SK-N-SH (cell line): ENCODE measurements at regions not wholly inside any gene's neighbourhood (a gene's known extent, or its start where the extent isn't known, plus 50 kb on each side); places are given as distances from the start of the nearest gene placed in this dataset.
A peak's percentile ranks its signal among the peaks of the same experiment; 100 is the strongest.

ENCODE experiments used
- CTCF ChIA-PET: fragments of 300-600, 350-600 bp; formaldehyde crosslinking; extraction: SDS; loops from one replicate; lab custom pipeline; 2021; lab: Yijun Ruan, JAX
- POLR2A ChIA-PET: fragments of 350-600 bp; sonication (Branson Sonifier 250); formaldehyde crosslinking; extraction: SDS; loops from one replicate; lab custom pipeline; 2020; ENCODE audit warnings: antibody characterized with exemption, inconsistent platforms; lab: Yijun Ruan, JAX
- DNase-seq: peaks from one replicate; pipeline ENCODE4 v3.0.0; 2012
- H2AFZ ChIP-seq: fragments of 200-600 bp; sonication (generic); 2 replicates; pipeline ENCODE4 v1.8.1; 2016; ENCODE audit warnings: antibody characterized with exemption, mild to moderate bottlenecking, low read depth
- H3F3A ChIP-seq: fragments of 200-600 bp; sonication (generic); replicated peaks from 2 replicates; pipeline ENCODE3; 2016; ENCODE audit warnings: antibody characterized with exemption, mild to moderate bottlenecking; ENCODE audit not compliant: insufficient read depth
- H3K27ac ChIP-seq, 2 experiments: fragments of 200-500 bp in 1 of 2; fragments of 200-600 bp in 1 of 2; sonication (Bioruptor generic) in 1 of 2; sonication (generic), shearing (Covaris generic) in 1 of 2; 2 replicates each; pipeline versions ENCODE4 v1.5.1 to v1.6.1; 2014 to 2016; ENCODE audit warnings: low read depth in 2 of 2, inconsistent platforms in 1 of 2, low read length in 1 of 2, mild to moderate bottlenecking in 1 of 2, mixed read lengths in 1 of 2
- H3K27me3 ChIP-seq: fragments of 200-600 bp; sonication (generic), shearing (Covaris generic); 2 replicates; pipeline ENCODE4 v1.6.1; 2016; ENCODE audit warnings: mixed run types; ENCODE audit not compliant: insufficient read depth
- H3K36me3 ChIP-seq, 2 experiments: fragments of 200-500 bp in 1 of 2; fragments of 200-600 bp in 1 of 2; sonication (Bioruptor generic) in 1 of 2; sonication (generic) in 1 of 2; replicated peaks in 1 of 2; 2 replicates each; pipeline versions ENCODE3 to v1.5.1; 2014 to 2016; ENCODE audit warnings: low read length in 1 of 2, mild to moderate bottlenecking in 1 of 2; ENCODE audit not compliant: insufficient read depth in 2 of 2, control insufficient read depth in 1 of 2
- H3K4me1 ChIP-seq, 2 experiments: fragments of 200-500 bp in 1 of 2; fragments of 200-600 bp in 1 of 2; sonication (Bioruptor generic) in 1 of 2; sonication (generic), shearing (Covaris generic) in 1 of 2; 2 replicates each; pipeline versions ENCODE4 v1.5.1 to v1.6.1; 2014 to 2016; ENCODE audit warnings: low read depth in 1 of 2, low read length in 1 of 2, mixed run types in 1 of 2; ENCODE audit not compliant: insufficient read depth in 2 of 2, control insufficient read depth in 1 of 2
- H3K4me2 ChIP-seq: fragments of 200-600 bp; sonication (generic), shearing (Covaris generic); 2 replicates; pipeline ENCODE4 v1.6.1; 2017; ENCODE audit warnings: mixed run types
- H3K4me3 ChIP-seq, 2 experiments: fragments of 200-500 bp in 1 of 2; fragments of 200-600 bp in 1 of 2; sonication (Bioruptor generic) in 1 of 2; sonication (generic), shearing (Covaris generic) in 1 of 2; 2 replicates each; pipeline versions ENCODE4 v1.5.1 to v1.8.1; 2014 to 2016; ENCODE audit warnings: low read depth in 2 of 2, inconsistent platforms in 1 of 2, low read length in 1 of 2, mild to moderate bottlenecking in 1 of 2, mixed read lengths in 1 of 2, moderate library complexity in 1 of 2
- H3K79me2 ChIP-seq: fragments of 200-600 bp; sonication (generic); 2 replicates; pipeline ENCODE4 v1.8.1; 2017; ENCODE audit warnings: mild to moderate bottlenecking; ENCODE audit not compliant: insufficient read depth
- H3K9ac ChIP-seq: fragments of 200-600 bp; sonication (generic); 2 replicates; pipeline ENCODE4 v1.6.1; 2017; ENCODE audit warnings: mixed run types
- H3K9me2 ChIP-seq: fragments of 200-600 bp; sonication (generic); 2 replicates; pipeline ENCODE4 v1.6.1; 2017; ENCODE audit warnings: mixed run types
- H3K9me3 ChIP-seq: fragments of 200-600 bp; sonication (generic); 2 replicates; pipeline ENCODE4 v1.6.1; 2017; ENCODE audit warnings: mixed run types, mild to moderate bottlenecking, moderate library complexity
- H4K20me1 ChIP-seq: fragments of 200-600 bp; sonication (generic); 2 replicates; pipeline ENCODE4 v1.6.1; 2017; ENCODE audit warnings: mild to moderate bottlenecking, mixed run types; ENCODE audit not compliant: insufficient read depth
- CHD2 ChIP-seq: fragments of 150-350 bp; IDR thresholded peaks from 2 replicates; pipeline ENCODE4 v1.6.1; 2018; ENCODE audit warnings: low read length; ENCODE audit not compliant: partially characterized antibody
- EZH2phosphoT487 ChIP-seq: fragments of 200-600 bp; sonication (generic); IDR thresholded peaks from 2 replicates; pipeline ENCODE4 v1.6.1; 2017; ENCODE audit warnings: low read depth, mixed run types, mild to moderate bottlenecking, antibody characterized with exemption, moderate library complexity, borderline replicate concordance
- FOSL2 ChIP-seq: IDR thresholded peaks from 2 replicates; pipeline ENCODE4 v1.4.0; 2012; ENCODE audit warnings: low read depth, mild to moderate bottlenecking, moderate library complexity, borderline replicate concordance
- FOXJ3 ChIP-seq: sonication (generic); formaldehyde crosslinking; IDR thresholded peaks from 2 replicates; pipeline ENCODE4 v1.5.1; 2020; ENCODE audit warnings: mild to moderate bottlenecking, missing genetic modification reagents
- FOXM1 ChIP-seq: IDR thresholded peaks from 2 replicates; pipeline ENCODE4 v1.4.0; 2012; ENCODE audit warnings: low read depth, mild to moderate bottlenecking
- GABPA ChIP-seq: IDR thresholded peaks from 2 replicates; pipeline ENCODE4 v1.4.0; 2012; ENCODE audit warnings: low read depth, mild to moderate bottlenecking
- NFIC ChIP-seq: IDR thresholded peaks from 2 replicates; pipeline ENCODE4 v1.4.0; 2012; ENCODE audit warnings: borderline replicate concordance
- NRF1 ChIP-seq: IDR thresholded peaks from 2 replicates; pipeline ENCODE4 v1.6.1; 2012; ENCODE audit warnings: low read depth, mild to moderate bottlenecking, low read length
- RAD21 ChIP-seq: IDR thresholded peaks from 2 replicates; pipeline ENCODE4 v1.6.1; 2012; ENCODE audit warnings: mild to moderate bottlenecking, low read length
- RCOR1 ChIP-seq: fragments of 150-350 bp; IDR thresholded peaks from 2 replicates; pipeline ENCODE4 v1.6.1; 2017; ENCODE audit warnings: antibody characterized with exemption, low read length
- RXRA ChIP-seq: IDR thresholded peaks from 2 replicates; pipeline ENCODE4 v1.4.0; 2012; ENCODE audit warnings: low read depth, mild to moderate bottlenecking, borderline replicate concordance
- TAF1 ChIP-seq: IDR thresholded peaks from 2 replicates; pipeline ENCODE4 v1.6.1; 2012; ENCODE audit warnings: low read depth, mild to moderate bottlenecking, low read length, moderate library complexity, borderline replicate concordance
- TEAD4 ChIP-seq: IDR thresholded peaks from 2 replicates; pipeline ENCODE4 v1.4.0; 2012; ENCODE audit warnings: mild to moderate bottlenecking, borderline replicate concordance; ENCODE audit not compliant: insufficient read depth
- YY1 ChIP-seq: IDR thresholded peaks from 2 replicates; pipeline ENCODE4 v1.4.0; 2012; ENCODE audit warnings: low read depth, mild to moderate bottlenecking
- WGBS: methylation state at CpG from one replicate; pipeline ENCODE4 v1.1.6; 2017; ENCODE audit warnings: low lambda C conversion rate; 5-methylcytosine and 5-hydroxymethylcytosine counted together
- TF ChIP-seq, protein P1 (sequence below): IDR thresholded peaks from 2 replicates; pipeline ENCODE4 v1.4.0; 2012; ENCODE audit warnings: low read depth, borderline replicate concordance
- TF ChIP-seq, protein P2 (sequence below): IDR thresholded peaks from 2 replicates; pipeline ENCODE4 v1.6.1; 2012; ENCODE audit warnings: mild to moderate bottlenecking, low read depth, low read length, moderate library complexity
- TF ChIP-seq, protein P3 (sequence below): IDR thresholded peaks from 2 replicates; pipeline ENCODE4; 2012
- TF ChIP-seq, protein P4 (sequence below): IDR thresholded peaks from 2 replicates; pipeline ENCODE4 v1.4.0; 2012; ENCODE audit warnings: low read depth

DNA sequence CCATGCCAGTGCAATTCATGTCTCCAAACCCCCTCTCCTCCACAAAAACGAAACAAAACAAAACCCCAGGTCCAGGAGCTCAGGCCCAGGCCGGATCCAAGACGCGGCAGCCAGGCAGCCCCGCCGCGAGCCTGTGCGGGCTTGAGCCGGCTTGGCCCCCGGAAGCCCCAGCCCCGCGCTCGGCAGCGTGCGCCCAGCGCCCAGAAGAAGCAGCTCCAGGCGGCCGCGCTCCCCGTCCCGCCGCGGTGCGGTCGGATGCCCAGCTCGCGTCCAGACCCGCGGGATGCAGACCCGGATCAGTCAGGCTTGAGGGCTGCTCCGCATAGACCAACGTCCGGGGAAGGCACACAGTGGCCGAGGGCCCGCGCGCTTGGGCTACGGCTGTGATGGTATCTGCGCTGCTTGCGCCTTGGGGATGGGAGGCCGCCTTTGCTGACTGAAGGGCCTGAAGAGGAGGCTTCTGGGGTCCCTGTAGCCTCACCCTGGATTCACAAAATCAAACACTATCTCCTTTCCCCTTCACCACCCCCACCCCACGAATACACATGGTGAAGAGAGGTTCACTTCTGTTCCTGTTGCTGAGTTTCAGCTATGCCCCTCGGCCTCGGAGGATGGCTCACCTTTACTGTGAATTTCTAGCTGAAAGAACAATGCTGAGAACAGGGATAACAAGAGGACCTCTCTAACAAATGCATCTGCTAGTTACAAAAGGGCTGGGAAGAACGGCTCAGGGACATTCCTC is 79.9 kb upstream of the EN2 start:
- peak overlapping the region in 1 of 2 experiments; percentile 38; a peak in 1 of 4 replicates for H3K4me3 ChIP-seq
- peak; percentile 73 for DNase-seq

More for the DNA sequence above, 79.9 kb upstream of the EN2 start:
- Histone ChIP-seq H4K20me1 (no peaks in the 10 kb centered on the region), H3F3A (no peaks in the 10 kb centered on the region), H3K36me3 (no peaks in the 10 kb centered on the region), H3K9me3 (no peaks in the 10 kb centered on the region), H3K4me2 (peak overlapping the region; percentile 65; the same call in 1 of the 2 replicates), H2AFZ (no peak overlapping the region), H3K9me2 (no peaks in the 10 kb centered on the region), H3K9ac (no peak overlapping the region), H3K27me3 (peaks cover 100% of the 10 kb centered on the region), H3K4me1 (peaks cover 3 to 4% of the 10 kb centered on the region in 2 experiments; a peak in 1 of 4 replicates), H3K27ac (no peak overlapping the region), H3K79me2 (no peaks in the 10 kb centered on the region)
- ChIA-PET CTCF (interaction anchor here (0.7 to 4.5 kb wide), 16 partner anchors 11 to 546 kb away, joined by 3 to 30 read pairs (median 4); no protein-coding TSS in a partner anchor), POLR2A (no interaction called here)
- WGBS, result 6% methylated on average over 24 of the region's 45 CpGs
- no peak for TF ChIP-seq FOXM1
- no peak for TF ChIP-seq GABPA
- TF ChIP-seq FOSL2, result no peak
- TF ChIP-seq TEAD4, result no peak
- no peak for TF ChIP-seq FOXJ3
- TF ChIP-seq NFIC, result no peak
- TF ChIP-seq RXRA, result no peak
- TF ChIP-seq TAF1, result no peak
- TF ChIP-seq, protein P1, sequence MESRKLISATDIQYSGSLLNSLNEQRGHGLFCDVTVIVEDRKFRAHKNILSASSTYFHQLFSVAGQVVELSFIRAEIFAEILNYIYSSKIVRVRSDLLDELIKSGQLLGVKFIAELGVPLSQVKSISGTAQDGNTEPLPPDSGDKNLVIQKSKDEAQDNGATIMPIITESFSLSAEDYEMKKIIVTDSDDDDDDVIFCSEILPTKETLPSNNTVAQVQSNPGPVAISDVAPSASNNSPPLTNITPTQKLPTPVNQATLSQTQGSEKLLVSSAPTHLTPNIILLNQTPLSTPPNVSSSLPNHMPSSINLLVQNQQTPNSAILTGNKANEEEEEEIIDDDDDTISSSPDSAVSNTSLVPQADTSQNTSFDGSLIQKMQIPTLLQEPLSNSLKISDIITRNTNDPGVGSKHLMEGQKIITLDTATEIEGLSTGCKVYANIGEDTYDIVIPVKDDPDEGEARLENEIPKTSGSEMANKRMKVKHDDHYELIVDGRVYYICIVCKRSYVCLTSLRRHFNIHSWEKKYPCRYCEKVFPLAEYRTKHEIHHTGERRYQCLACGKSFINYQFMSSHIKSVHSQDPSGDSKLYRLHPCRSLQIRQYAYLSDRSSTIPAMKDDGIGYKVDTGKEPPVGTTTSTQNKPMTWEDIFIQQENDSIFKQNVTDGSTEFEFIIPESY, result no peak
- TF ChIP-seq CHD2, result no peak
- TF ChIP-seq, protein P2, sequence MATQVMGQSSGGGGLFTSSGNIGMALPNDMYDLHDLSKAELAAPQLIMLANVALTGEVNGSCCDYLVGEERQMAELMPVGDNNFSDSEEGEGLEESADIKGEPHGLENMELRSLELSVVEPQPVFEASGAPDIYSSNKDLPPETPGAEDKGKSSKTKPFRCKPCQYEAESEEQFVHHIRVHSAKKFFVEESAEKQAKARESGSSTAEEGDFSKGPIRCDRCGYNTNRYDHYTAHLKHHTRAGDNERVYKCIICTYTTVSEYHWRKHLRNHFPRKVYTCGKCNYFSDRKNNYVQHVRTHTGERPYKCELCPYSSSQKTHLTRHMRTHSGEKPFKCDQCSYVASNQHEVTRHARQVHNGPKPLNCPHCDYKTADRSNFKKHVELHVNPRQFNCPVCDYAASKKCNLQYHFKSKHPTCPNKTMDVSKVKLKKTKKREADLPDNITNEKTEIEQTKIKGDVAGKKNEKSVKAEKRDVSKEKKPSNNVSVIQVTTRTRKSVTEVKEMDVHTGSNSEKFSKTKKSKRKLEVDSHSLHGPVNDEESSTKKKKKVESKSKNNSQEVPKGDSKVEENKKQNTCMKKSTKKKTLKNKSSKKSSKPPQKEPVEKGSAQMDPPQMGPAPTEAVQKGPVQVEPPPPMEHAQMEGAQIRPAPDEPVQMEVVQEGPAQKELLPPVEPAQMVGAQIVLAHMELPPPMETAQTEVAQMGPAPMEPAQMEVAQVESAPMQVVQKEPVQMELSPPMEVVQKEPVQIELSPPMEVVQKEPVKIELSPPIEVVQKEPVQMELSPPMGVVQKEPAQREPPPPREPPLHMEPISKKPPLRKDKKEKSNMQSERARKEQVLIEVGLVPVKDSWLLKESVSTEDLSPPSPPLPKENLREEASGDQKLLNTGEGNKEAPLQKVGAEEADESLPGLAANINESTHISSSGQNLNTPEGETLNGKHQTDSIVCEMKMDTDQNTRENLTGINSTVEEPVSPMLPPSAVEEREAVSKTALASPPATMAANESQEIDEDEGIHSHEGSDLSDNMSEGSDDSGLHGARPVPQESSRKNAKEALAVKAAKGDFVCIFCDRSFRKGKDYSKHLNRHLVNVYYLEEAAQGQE, result no peak
- no peak for TF ChIP-seq NRF1
- TF ChIP-seq, protein P3, sequence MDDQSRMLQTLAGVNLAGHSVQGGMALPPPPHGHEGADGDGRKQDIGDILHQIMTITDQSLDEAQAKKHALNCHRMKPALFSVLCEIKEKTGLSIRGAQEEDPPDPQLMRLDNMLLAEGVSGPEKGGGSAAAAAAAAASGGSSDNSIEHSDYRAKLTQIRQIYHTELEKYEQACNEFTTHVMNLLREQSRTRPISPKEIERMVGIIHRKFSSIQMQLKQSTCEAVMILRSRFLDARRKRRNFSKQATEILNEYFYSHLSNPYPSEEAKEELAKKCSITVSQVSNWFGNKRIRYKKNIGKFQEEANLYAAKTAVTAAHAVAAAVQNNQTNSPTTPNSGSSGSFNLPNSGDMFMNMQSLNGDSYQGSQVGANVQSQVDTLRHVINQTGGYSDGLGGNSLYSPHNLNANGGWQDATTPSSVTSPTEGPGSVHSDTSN, result no peak
- no peak for TF ChIP-seq RCOR1
- no peak for TF ChIP-seq YY1
- TF ChIP-seq EZH2phosphoT487, result no peak
- TF ChIP-seq, protein P4, sequence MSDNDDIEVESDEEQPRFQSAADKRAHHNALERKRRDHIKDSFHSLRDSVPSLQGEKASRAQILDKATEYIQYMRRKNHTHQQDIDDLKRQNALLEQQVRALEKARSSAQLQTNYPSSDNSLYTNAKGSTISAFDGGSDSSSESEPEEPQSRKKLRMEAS, result no peak
- TF ChIP-seq RAD21, result no peak
